GM19351 (cell line): ENCODE measurements at regions not wholly inside any gene's neighbourhood (a gene's known extent, or its start where the extent isn't known, plus 50 kb on each side); places are given as distances from the start of the nearest gene placed in this dataset.
"Not testable (repeated sequence)": the region's sequence is repeated elsewhere in the genome, so short reads cannot be mapped to it uniquely, and the experiment has no call there.

ENCODE experiments used
- ATAC-seq: cut with Tn5 transposase; IDR thresholded peaks from one replicate; pipeline ENCODE4 v1.9.1; 2021; ENCODE audit warnings: mild to moderate bottlenecking, moderate library complexity; ENCODE audit not compliant: unreplicated experiment

GRCh38 chr7:123324283-123324682 is 124.5 kb upstream of the SLC13A1 start:
- no peak for ATAC-seq

GRCh38 chr7:123323689-123324088 is 123.9 kb upstream of the SLC13A1 start:
- no peak for ATAC-seq

GRCh38 chr7:123321578-123321977 is 121.8 kb upstream of the SLC13A1 start:
- not testable (repeated sequence) for ATAC-seq

- no peak for ATAC-seq
Measured at GRCh38 chr7:123319911-123320310, 120.1 kb upstream of the SLC13A1 start.

GRCh38 chr7:123314886-123315285 is 115.1 kb upstream of the SLC13A1 start:
- peak; percentile 41 for ATAC-seq

GRCh38 chr7:123308254-123308951 is 108.6 kb upstream of the SLC13A1 start:
- ATAC-seq: no peak

- peak; percentile 65 for ATAC-seq
Measured at GRCh38 chr7:123305840-123306375, 106.1 kb upstream of the SLC13A1 start.

GRCh38 chr7:123303926-123304325 is 104.2 kb upstream of the SLC13A1 start:
- no peak for ATAC-seq

- ATAC-seq: no peak
Measured at GRCh38 chr7:123296965-123297364, 97.2 kb upstream of the SLC13A1 start.

GRCh38 chr7:123293710-123294109 is 93.9 kb upstream of the SLC13A1 start:
- no peak for ATAC-seq

- no peak for ATAC-seq
Measured at GRCh38 chr7:123292227-123292626, 92.5 kb upstream of the SLC13A1 start.

GRCh38 chr7:123289200-123289599 is 89.4 kb upstream of the SLC13A1 start:
- ATAC-seq: no peak

GRCh38 chr7:123285076-123285700 is 85.4 kb upstream of the SLC13A1 start:
- no peak for ATAC-seq

- ATAC-seq: no peak
Measured at GRCh38 chr7:123283373-123283772, 83.6 kb upstream of the SLC13A1 start.

GRCh38 chr7:123282181-123282580 is 82.4 kb upstream of the SLC13A1 start:
- no peak for ATAC-seq

- no peak for ATAC-seq
Measured at GRCh38 chr7:123279949-123280348, 80.2 kb upstream of the SLC13A1 start.

- ATAC-seq: no peak
Measured at GRCh38 chr7:123275036-123275753, 75.4 kb upstream of the SLC13A1 start.

GRCh38 chr7:123273185-123273584 is 73.4 kb upstream of the SLC13A1 start:
- ATAC-seq: no peak

- no peak for ATAC-seq
Measured at GRCh38 chr7:123271856-123272255, 72.1 kb upstream of the SLC13A1 start.

- ATAC-seq: no peak
Measured at GRCh38 chr7:123271231-123271630, 71.5 kb upstream of the SLC13A1 start.

GRCh38 chr7:123270570-123270969 is 70.8 kb upstream of the SLC13A1 start:
- no peak for ATAC-seq

GRCh38 chr7:123265853-123266252 is 66.1 kb upstream of the SLC13A1 start:
- ATAC-seq: no peak
